NOMO-1 treated with DMSO at 0.1 percent for 48 hours (cell line): ENCODE measurements at regions not wholly inside any gene's neighbourhood (a gene's known extent, or its start where the extent isn't known, plus 50 kb on each side); places are given as distances from the start of the nearest gene placed in this dataset.

Experiments used
- DNase-seq: peaks from one replicate; lab custom pipeline; 2025; ENCODE audit not compliant: unreplicated experiment; lab: John Stamatoyannopoulos, UW

DNA sequence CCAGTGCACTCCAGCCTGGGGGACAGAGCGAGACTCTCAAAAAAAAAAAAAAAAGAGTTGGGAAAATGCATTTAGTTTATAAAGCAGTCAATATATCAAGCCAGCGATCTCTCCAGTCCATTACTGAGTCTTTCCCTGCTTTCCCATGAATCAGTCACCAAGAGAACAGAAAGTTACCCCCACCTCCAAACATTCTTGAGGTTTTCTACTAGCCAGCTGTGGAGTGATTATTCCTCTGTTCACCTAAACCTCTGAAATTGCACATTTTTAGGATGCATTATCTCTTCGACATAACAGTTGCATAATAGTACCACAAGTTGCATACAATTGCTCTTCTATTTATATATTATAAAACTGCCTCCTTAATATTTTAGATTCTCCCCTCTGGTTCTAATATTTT lies 134.8 kb upstream of the DIO3 start:
- no peak for DNase-seq

GRCh38 chr14:101428409-101428808 lies 132.9 kb upstream of the DIO3 start:
- DNase-seq: no peak

- no peak for DNase-seq
Observed at GRCh38 chr14:101435546-101435945, 125.7 kb upstream of the DIO3 start.

GRCh38 chr14:101439023-101439422 lies 122.3 kb upstream of the DIO3 start:
- DNase-seq: no peak

DNA sequence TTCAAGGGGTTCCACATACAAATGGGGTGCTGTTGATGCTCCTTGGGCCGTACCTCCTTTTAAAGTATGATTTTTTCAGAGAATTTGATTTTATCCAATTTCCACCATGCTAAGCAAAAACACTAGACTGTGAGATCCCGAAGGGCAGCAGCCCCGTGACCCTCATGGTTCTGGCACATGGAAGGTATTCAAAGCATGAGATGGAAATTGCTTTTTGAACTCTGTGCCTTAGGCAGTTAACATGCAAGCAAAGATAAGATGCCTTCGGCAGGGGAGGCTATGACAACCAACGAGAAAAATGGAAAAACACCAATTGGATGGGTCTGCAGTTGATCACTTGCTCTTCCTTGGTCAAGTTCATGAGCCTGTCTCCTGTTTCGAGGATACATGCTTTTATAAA lies 120.8 kb upstream of the DIO3 start:
- DNase-seq: no peak

DNA sequence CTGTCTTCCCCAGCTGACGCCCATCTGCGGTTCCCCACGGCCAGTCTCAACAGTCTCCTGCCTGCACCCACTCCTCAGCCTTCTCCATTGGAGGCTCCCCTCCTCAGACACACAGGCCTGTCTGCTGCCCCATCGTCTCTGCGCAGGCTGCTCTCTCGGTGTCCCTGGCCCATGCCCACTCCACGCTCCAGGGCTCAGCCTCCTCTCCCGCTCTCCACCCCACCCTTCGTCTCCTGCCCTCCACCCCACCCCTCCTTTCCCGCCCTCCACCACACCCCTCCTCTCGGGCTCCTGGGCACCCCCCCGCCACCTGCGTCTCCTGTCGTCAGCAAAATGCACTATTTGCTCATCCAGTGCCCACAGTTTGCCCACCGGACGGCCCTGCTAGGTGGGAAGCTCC lies 119.6 kb upstream of the DIO3 start:
- DNase-seq: no peak

GRCh38 chr14:101442451-101442850 lies 118.8 kb upstream of the DIO3 start:
- no peak for DNase-seq

- peak; percentile 75 for DNase-seq
Observed at GRCh38 chr14:101444116-101444515, 117.2 kb upstream of the DIO3 start.

- no peak for DNase-seq
Observed at GRCh38 chr14:101445278-101445677, 116.0 kb upstream of the DIO3 start.

DNA sequence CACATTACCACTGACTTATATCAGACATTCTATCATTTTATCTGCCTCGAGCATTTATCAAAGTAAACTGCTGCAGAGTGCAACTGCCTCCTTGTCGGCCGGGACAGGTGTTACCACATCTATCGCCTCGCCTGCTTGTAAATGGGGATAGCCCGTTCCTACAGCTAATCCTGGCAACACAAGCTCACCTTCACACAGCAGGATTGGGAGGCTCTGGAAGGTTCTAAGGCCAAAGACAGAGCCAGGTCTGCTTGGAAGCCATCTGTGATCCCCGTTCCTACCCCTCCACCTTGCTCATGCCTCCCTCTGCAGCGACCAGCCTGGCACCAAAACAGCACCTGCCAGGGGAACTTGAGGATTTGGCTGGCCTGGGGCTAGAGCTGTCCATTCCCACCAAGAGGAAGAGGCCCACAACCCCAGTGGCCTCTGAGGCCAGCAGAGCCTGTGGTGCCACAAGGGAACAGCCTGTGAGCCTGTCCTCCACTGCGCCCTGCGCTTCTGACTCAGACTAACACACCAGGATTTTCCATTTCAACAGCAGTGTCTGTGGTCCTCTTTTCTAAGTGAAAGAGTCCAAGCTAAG lies 114.8 kb upstream of the DIO3 start:
- no peak for DNase-seq

DNA sequence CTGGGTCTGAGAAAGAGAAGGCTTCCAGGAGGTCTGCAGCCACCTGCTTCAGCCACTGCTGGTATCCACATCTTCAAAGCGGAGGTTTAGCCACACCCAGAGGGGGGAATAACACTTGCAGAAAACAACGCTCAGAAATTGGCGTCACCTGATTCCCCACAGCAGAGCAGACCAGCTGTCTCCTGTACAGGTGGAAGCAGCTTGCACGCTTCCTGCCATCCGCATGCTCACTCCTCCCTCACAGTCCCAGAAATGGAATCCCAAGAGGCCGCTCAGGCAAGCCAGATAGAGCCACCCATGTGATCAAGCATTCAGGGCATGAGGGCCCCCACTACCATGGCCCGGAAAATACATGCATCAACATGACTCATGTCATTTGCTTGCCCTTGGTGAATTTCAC lies 112.2 kb upstream of the DIO3 start:
- no peak for DNase-seq

DNA sequence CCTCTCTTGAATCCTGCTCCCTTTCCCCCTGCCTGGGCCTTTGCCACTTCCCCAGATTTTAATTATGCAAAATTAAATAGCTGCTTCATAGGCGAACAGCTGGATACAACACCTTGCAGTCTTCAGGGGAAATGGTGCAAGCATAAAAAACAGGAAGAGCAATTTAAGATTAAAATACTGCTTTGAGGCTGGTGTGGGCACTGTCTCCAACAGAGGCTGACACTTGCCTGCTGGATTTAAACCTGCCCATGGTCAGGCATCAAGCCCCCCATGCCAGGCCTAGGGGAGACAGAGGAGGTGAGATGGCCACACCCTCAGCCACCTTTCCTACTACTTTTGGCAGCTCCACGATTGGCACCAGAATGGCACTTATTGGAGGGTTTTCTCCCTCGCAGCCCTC lies 110.1 kb upstream of the DIO3 start:
- peak; percentile 75 for DNase-seq

GRCh38 chr14:101453225-101453624 lies 108.1 kb upstream of the DIO3 start:
- no peak for DNase-seq

DNA sequence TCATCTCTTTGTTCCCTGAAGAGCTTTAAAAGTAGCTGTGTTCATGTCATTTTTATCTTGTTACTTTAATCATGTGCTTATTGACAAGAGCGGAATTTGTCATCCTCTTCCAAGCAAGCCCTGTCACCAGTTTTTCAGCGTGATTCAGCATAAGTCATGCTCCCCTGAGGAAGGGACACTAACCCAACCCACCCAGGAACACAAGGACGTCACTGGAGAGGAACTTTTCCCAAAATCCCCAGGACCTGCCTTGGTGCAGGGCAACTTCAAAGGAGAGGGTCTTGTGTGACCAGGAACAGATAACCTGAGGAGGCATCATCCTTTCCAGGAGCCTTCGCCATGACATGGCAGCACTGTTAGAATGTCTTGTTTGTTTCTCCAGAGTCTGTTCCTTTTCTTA lies 107.1 kb upstream of the DIO3 start:
- no peak for DNase-seq

- DNase-seq: no peak
Observed at GRCh38 chr14:101456246-101457175, 104.8 kb upstream of the DIO3 start.

DNA sequence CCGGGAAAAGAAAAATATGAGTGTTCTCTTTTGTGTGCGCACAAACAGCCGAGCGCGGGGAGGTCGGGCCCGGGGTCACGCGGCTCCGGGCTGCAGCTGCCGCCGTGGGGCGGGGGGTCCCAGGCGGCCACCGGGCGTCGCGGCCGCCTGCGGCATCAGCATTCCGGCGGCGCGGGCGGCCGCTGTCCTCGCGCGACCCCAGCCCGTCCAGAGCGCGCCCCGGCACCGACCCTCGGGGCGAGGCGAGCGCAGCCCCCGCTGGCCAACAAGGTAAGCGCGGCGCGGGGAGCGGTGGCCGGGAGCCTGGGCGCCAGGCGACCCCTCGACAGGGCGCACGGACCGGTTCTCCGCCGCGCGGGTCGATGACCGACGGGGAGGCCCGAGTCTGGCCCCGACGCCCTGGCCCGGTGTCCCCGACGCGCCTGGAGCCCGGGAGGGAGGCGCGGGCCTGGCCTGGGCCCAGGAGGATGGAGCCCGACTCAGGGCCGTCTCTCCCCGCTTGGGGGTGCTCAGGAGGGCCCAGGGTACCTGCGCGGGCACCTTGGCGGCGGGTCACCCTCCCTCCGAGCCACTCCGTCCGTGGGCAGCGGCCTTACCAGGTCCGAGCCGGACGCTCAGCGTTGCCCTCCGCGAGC lies 103.9 kb upstream of the DIO3 start:
- DNase-seq: no peak

GRCh38 chr14:101457936-101458740 lies 103.2 kb upstream of the DIO3 start:
- DNase-seq: no peak

- no peak for DNase-seq
Observed at GRCh38 chr14:101458741-101459550, 102.3 kb upstream of the DIO3 start.

DNA sequence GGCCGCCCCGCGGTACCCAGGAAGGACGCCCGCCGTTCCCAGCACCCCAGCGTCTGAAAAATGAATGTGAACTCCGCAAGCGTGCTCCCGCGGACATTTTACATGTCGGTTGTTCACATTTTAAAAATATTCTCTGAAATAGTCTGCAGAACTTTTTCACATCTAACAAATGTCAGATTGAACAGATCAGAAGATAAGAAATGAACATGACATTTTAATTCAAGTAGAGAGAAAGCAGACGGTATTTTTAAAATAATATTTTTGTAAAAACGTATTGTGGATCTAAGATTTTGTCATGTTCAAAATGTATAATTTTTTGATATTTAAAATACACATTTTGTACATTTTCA lies 101.8 kb upstream of the DIO3 start:
- DNase-seq: no peak

- DNase-seq: no peak
Observed at GRCh38 chr14:101460521-101460920, 100.8 kb upstream of the DIO3 start.
